ENCODE measurements at regions not wholly inside any gene's neighbourhood (a gene's known extent, or its start where the extent isn't known, plus 50 kb on each side); places are given as distances from the start of the nearest gene placed in this dataset.

DNA sequence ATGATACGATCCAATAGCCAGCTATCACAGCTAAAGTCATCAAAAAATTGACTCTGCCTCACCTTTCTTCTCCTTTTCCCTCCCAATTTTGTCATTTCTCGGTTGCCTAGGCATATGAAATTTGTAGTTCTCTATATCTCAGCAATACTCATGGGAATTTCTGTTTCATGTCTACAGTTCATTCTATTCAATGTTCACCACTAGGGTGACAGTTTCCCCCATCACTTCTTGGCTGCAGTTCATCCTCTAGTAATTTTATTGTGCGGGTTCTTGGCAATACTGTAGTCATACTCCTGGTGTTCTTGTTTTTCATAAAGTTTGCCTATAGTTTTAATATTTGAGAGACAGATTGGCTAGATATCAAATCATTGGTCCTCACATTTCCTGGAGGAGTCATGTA lies 872.2 kb upstream of the ID2 start:
- TF ChIP-seq, protein P1, sequence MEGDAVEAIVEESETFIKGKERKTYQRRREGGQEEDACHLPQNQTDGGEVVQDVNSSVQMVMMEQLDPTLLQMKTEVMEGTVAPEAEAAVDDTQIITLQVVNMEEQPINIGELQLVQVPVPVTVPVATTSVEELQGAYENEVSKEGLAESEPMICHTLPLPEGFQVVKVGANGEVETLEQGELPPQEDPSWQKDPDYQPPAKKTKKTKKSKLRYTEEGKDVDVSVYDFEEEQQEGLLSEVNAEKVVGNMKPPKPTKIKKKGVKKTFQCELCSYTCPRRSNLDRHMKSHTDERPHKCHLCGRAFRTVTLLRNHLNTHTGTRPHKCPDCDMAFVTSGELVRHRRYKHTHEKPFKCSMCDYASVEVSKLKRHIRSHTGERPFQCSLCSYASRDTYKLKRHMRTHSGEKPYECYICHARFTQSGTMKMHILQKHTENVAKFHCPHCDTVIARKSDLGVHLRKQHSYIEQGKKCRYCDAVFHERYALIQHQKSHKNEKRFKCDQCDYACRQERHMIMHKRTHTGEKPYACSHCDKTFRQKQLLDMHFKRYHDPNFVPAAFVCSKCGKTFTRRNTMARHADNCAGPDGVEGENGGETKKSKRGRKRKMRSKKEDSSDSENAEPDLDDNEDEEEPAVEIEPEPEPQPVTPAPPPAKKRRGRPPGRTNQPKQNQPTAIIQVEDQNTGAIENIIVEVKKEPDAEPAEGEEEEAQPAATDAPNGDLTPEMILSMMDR (IDR thresholded peaks at IDR 0.05): no peak
- TF ChIP-seq POLR2A (IDR thresholded peaks at IDR 0.05): no peak

Data from adrenal gland (tissue), 5 donors.